ENCODE measurements at regions not wholly inside any gene's neighbourhood (a gene's known extent, or its start where the extent isn't known, plus 50 kb on each side); places are given as distances from the start of the nearest gene placed in this dataset.

DNA sequence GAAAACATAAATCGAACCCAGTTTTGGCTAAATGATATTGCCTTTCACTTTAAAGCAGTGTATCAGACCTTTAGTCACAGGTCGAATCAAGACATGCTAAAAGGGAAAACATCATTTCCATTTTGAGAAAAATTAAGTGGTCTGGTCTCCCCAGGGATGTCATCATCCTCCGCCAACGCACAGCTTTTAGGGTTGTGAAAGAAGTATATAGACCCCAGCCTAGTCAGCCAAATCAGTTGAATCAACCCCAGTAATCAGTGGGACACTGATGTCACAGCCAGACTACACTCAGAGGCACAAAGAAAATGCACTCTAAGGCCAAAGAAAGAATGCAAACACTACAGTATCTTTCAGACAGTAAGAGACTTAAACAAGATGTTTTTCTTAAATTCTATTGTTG, 187.4 kb downstream of the ZIC4 start:
- TF ChIP-seq POLR2AphosphoS5 (IDR thresholded peaks at IDR 0.05; ENCODE audit: borderline replicate concordance, low read depth, low read length), result no peak
- TF ChIP-seq EZH2 (IDR thresholded peaks at IDR 0.05), result no peak
- TF ChIP-seq FOXP2 (optimal IDR thresholded peaks at IDR 0.05; ENCODE audit: control extremely low read depth, extremely low read length, insufficient read depth), result no peak
